ENCODE measurements at regions not wholly inside any gene's neighbourhood (a gene's known extent, or its start where the extent isn't known, plus 50 kb on each side); places are given as distances from the start of the nearest gene placed in this dataset.
"Not testable (repeated sequence)": the region's sequence is repeated elsewhere in the genome, so short reads cannot be mapped to it uniquely, and the experiment has no call there.

DNA sequence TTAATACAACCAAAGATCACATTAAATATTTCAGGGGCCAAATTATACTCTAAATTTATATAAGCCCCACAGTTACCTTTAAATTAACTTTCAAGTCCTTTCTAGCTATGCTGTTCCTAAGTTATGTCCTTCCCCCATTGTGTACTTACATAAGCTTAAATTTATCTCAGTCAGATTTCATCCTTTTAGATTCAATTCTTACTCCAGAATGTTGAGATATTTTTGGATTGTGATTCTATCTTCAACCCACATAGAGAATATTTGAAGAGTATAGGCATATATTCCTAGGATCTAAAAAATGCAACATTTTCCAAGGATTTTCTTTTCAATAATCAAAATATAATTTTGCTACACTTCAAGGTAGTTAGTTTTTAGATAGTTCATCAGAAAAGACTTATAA is 242.8 kb downstream of the KCNE4 start:
- ChIA-PET POLR2A (no interaction called here), CTCF (no interaction called here)
- Mint-ChIP-seq H3K36me3 (ENCODE audit: low read depth) (no peaks in the 10 kb centered on the region), H3K27me3 (no peaks in the 10 kb centered on the region), H3K4me1 (ENCODE audit: low read depth) (no peaks in the 10 kb centered on the region), H3K27ac (no peak overlapping the region), H3K9me3 (peaks cover 16% of the 10 kb centered on the region), H3K4me3 (no peak overlapping the region)
- H3K27ac ChIP-seq (ENCODE audit: low read depth in 1 of 2, low read length in 2 of 2): no peak overlapping the region
- no peak for ATAC-seq (ENCODE audit: poor library complexity)
- no peak overlapping the region for H3K4me3 ChIP-seq (ENCODE audit: low read length)
- H3K4me1 ChIP-seq (ENCODE audit: insufficient read depth, low read length): no peaks in the 10 kb centered on the region
- H3K9me3 ChIP-seq (ENCODE audit: control insufficient read depth in 1 of 2, insufficient read depth in 1 of 2, low read length in 2 of 2): peaks cover 0 to 12% of the 10 kb centered on the region in 2 experiments
- no peaks in the 10 kb centered on the region for H3K27me3 ChIP-seq (ENCODE audit: control insufficient read depth in 1 of 2, insufficient read depth in 2 of 2, low read length in 2 of 2)
- DNase-seq: no peak
- TF ChIP-seq, protein P1, sequence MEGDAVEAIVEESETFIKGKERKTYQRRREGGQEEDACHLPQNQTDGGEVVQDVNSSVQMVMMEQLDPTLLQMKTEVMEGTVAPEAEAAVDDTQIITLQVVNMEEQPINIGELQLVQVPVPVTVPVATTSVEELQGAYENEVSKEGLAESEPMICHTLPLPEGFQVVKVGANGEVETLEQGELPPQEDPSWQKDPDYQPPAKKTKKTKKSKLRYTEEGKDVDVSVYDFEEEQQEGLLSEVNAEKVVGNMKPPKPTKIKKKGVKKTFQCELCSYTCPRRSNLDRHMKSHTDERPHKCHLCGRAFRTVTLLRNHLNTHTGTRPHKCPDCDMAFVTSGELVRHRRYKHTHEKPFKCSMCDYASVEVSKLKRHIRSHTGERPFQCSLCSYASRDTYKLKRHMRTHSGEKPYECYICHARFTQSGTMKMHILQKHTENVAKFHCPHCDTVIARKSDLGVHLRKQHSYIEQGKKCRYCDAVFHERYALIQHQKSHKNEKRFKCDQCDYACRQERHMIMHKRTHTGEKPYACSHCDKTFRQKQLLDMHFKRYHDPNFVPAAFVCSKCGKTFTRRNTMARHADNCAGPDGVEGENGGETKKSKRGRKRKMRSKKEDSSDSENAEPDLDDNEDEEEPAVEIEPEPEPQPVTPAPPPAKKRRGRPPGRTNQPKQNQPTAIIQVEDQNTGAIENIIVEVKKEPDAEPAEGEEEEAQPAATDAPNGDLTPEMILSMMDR (IDR thresholded peaks at IDR 0.05): no peak
- intact Hi-C loops (cut with DNase I, micrococcal nuclease): no loop called here
- H3K36me3 ChIP-seq (ENCODE audit: insufficient read depth, low read length): no peaks in the 10 kb centered on the region

DNA sequence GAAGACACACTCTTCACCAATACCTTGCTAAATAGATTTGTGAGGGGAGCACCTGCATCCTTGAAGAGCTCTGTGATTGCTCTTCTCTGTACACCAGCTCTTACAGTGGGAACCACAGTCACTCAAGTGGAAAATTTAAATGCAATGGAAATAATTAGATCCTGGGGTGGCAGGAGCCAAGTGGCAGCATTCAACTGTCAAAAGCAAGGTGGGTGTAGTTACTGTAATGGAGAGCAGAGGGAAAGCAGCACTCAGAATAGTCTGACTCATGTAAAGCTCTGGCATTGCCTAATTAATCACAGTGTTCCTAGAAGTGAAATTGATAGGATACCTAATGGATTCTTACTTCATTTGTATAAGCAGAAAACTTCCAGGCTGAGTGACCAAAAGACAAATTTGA is 245.8 kb downstream of the KCNE4 start:
- no peak for ATAC-seq (ENCODE audit: poor library complexity)
- Mint-ChIP-seq H3K4me3 (no peak overlapping the region), H3K27ac (no peak overlapping the region), H3K36me3 (ENCODE audit: low read depth) (no peaks in the 10 kb centered on the region), H3K4me1 (ENCODE audit: low read depth) (no peaks in the 10 kb centered on the region), H3K27me3 (no peaks in the 10 kb centered on the region), H3K9me3 (peaks cover 5% of the 10 kb centered on the region)
- POLR2A ChIA-PET: no interaction called here
- Histone ChIP-seq H3K27ac (ENCODE audit: low read depth in 1 of 2, low read length in 2 of 2) (no peak overlapping the region), H3K4me3 (ENCODE audit: low read length) (no peak overlapping the region), H3K4me1 (ENCODE audit: insufficient read depth, low read length) (no peaks in the 10 kb centered on the region), H3K27me3 (ENCODE audit: control insufficient read depth in 1 of 2, insufficient read depth in 2 of 2, low read length in 2 of 2) (no peaks in the 10 kb centered on the region), H3K9me3 (ENCODE audit: control insufficient read depth in 1 of 2, insufficient read depth in 1 of 2, low read length in 2 of 2) (peaks cover 0 to 10% of the 10 kb centered on the region in 2 experiments), H3K36me3 (ENCODE audit: insufficient read depth, low read length) (no peaks in the 10 kb centered on the region)
- TF ChIP-seq, protein P1 (IDR thresholded peaks at IDR 0.05): no peak
- DNase-seq: no peak
- CTCF ChIA-PET: no interaction called here
- intact Hi-C loops (cut with DNase I, micrococcal nuclease): no loop called here

DNA sequence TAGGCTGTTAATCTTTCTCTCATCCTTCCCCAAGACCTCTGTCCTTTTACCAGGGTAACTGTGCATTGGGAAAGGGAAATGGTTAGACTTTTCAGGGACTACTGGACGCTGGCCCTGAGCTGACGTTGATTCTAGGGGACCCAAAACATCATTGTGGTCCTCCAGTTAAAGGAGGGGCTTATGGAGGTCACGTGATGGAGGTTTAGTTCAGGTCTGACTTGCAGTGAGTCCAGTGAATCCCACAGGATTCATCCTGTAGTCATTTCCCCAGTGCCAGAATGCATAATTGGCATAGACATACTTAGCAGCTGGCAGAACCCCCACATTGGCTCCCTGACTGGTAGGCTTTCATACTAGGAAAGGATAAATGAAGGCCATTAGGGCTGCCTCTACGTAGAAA is 246.3 kb downstream of the KCNE4 start:
- ATAC-seq (ENCODE audit: poor library complexity); DNase-seq; H3K4me1 ChIP-seq (ENCODE audit: insufficient read depth, low read length); H3K27ac ChIP-seq (ENCODE audit: low read depth in 1 of 2, low read length in 2 of 2); CTCF ChIA-PET; H3K27me3 Mint-ChIP-seq; H3K4me3 ChIP-seq (ENCODE audit: low read length); H3K36me3 Mint-ChIP-seq (ENCODE audit: low read depth); intact Hi-C loops (cut with DNase I, micrococcal nuclease); H3K4me1 Mint-ChIP-seq (ENCODE audit: low read depth); H3K27ac Mint-ChIP-seq; H3K9me3 ChIP-seq (ENCODE audit: control insufficient read depth in 1 of 2, insufficient read depth in 1 of 2, low read length in 2 of 2); POLR2A ChIA-PET; H3K4me3 Mint-ChIP-seq; H3K9me3 Mint-ChIP-seq; H3K27me3 ChIP-seq (ENCODE audit: control insufficient read depth in 1 of 2, insufficient read depth in 2 of 2, low read length in 2 of 2); H3K36me3 ChIP-seq (ENCODE audit: insufficient read depth, low read length): not testable (repeated sequence)

DNA sequence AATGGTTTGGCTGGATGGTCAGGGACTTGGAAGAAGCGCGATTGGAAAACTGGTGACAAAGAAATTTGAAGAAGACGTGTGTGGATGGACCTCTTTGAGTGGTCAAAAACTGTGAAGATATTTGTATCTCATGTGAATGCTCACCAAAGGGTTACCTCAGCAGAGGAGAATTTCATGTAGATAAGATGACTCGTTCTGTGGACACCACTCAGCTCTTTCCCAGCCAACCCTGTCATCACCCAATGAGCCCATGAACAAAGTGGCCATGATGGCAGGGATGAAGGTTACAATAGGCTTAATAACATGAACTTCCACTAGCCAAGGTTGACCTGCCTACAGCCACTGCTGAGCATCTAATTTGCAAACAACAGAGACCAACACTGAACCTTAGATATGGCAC is 248.3 kb downstream of the KCNE4 start:
- no peaks in the 10 kb centered on the region for H3K27me3 ChIP-seq (ENCODE audit: control insufficient read depth in 1 of 2, insufficient read depth in 2 of 2, low read length in 2 of 2)
- H3K36me3 Mint-ChIP-seq (ENCODE audit: low read depth): no peaks in the 10 kb centered on the region
- intact Hi-C loops (cut with DNase I, micrococcal nuclease): no loop called here
- H3K9me3 ChIP-seq (ENCODE audit: control insufficient read depth in 1 of 2, insufficient read depth in 1 of 2, low read length in 2 of 2): peaks cover 0 to 3% of the 10 kb centered on the region in 2 experiments
- TF ChIP-seq, protein P1 (IDR thresholded peaks at IDR 0.05): no peak
- ChIA-PET POLR2A (no interaction called here), CTCF (no interaction called here)
- DNase-seq (no peak), ATAC-seq (ENCODE audit: poor library complexity) (no peak)
- no peaks in the 10 kb centered on the region for H3K36me3 ChIP-seq (ENCODE audit: insufficient read depth, low read length)
- H3K27ac Mint-ChIP-seq: no peak overlapping the region
- no peaks in the 10 kb centered on the region for H3K4me1 ChIP-seq (ENCODE audit: insufficient read depth, low read length)
- H3K27ac ChIP-seq (ENCODE audit: low read depth in 1 of 2, low read length in 2 of 2): no peak overlapping the region
- no peak overlapping the region for H3K4me3 Mint-ChIP-seq
- peaks cover 5% of the 10 kb centered on the region for H3K9me3 Mint-ChIP-seq
- no peaks in the 10 kb centered on the region for H3K4me1 Mint-ChIP-seq (ENCODE audit: low read depth)
- H3K4me3 ChIP-seq (ENCODE audit: low read length): no peak overlapping the region
- no peaks in the 10 kb centered on the region for H3K27me3 Mint-ChIP-seq

All from CD4-positive, alpha-beta T cell (primary cell).